Transverse colon (tissue), 4 donors: ENCODE measurements at regions not wholly inside any gene's neighbourhood (a gene's known extent, or its start where the extent isn't known, plus 50 kb on each side); places are given as distances from the start of the nearest gene placed in this dataset.

Source experiments
- DNase-seq: peaks from one replicate; pipeline ENCODE4 v3.0.0-alpha.2; 2019
- H3K27ac ChIP-seq, 4 donors: fragments of 200-600 bp; sonication (generic); 2 replicates each; pipeline ENCODE4 v1.5.1; 2016 to 2018; ENCODE audit warnings: inconsistent platforms in 4 of 4
- H3K27me3 ChIP-seq: fragments of 200-600 bp; sonication (generic); 2 replicates; pipeline ENCODE4 v1.5.1; 2017; ENCODE audit warnings: inconsistent platforms
- H3K36me3 ChIP-seq, 4 donors: fragments of 200-600 bp; sonication (generic); 2 replicates each; pipeline ENCODE4 v1.5.1; 2017 to 2019; ENCODE audit warnings: inconsistent platforms in 4 of 4
- H3K4me1 ChIP-seq, 4 donors: fragments of 200-600 bp; sonication (generic); 2 replicates each; pipeline ENCODE4 v1.5.1; 2017 to 2020; ENCODE audit warnings: inconsistent platforms in 4 of 4
- H3K4me3 ChIP-seq, 4 donors: fragments of 200-600 bp; sonication (generic); 1 replicate in 1 of 4; 2 replicates in 3 of 4; pipeline versions ENCODE4 v1.5.1 to v1.6.1; 2017 to 2019; ENCODE audit warnings: inconsistent platforms in 4 of 4
- H3K9me3 ChIP-seq, 2 donors: fragments of 200-600 bp; sonication (generic); 2 replicates each; pipeline ENCODE4 v1.5.1; 2017 to 2019; ENCODE audit warnings: inconsistent platforms in 2 of 2
- CTCF ChIP-seq, 5 experiments: fragments of 200-600 bp in 3 of 5; fragments of 450-650 bp in 2 of 5; sonication (generic) in 3 of 5; IDR thresholded peaks; 1 replicate in 2 of 5; 2 replicates in 3 of 5; pipeline ENCODE4 v1.5.1; 2016 to 2017; ENCODE audit warnings: antibody characterized with exemption in 5 of 5, inconsistent platforms in 3 of 5, mild to moderate bottlenecking in 2 of 5, moderate library complexity in 1 of 5
- EP300 ChIP-seq: sonication (generic); formaldehyde crosslinking; IDR thresholded peaks from one replicate; pipeline ENCODE4 v1.6.1; 2017; ENCODE audit warnings: antibody characterized with exemption, low read depth
- POLR2A ChIP-seq: fragments of 450-650 bp; IDR thresholded peaks from one replicate; pipeline ENCODE4 v1.6.1; 2016; ENCODE audit warnings: antibody characterized with exemption, mild to moderate bottlenecking, moderate library complexity
- POLR2AphosphoS5 ChIP-seq, 3 donors: sonication (generic); formaldehyde crosslinking; IDR thresholded peaks; one replicate each; pipeline ENCODE4 v1.6.1; 2016; ENCODE audit warnings: antibody characterized with exemption in 3 of 3
- WGBS, 2 donors: methylation state at CpG; one replicate each; pipeline ENCODE4 v1.1.5; 2018; ENCODE audit warnings: low coverage in 1 of 2; 5-methylcytosine and 5-hydroxymethylcytosine counted together
- in situ Hi-C, 4 donors: fragments of 200-750 bp; cut with MboI; loops; one replicate each; pipeline versions ENCODE4 v1.15.0 to v1.15.1; 2017; ENCODE audit warnings: low sequenced_read_pairs in 3 of 4, low pct_ligation_motif_present in 1 of 4, low pct_unique_long_range_greater_than_20kb in 1 of 4
- intact Hi-C: fragments of 100-400 bp; cut with DNase I; formaldehyde crosslinking; loops from one replicate; pipeline ENCODE4 v1.15.1; 2023; ENCODE audit warnings: low total_unique reads

GRCh38 chr9:30459156-30459555 lies 1925.3 kb upstream of the ACO1 start:
- no peak overlapping the region for H3K27ac ChIP-seq
- H3K27me3 ChIP-seq: no peaks in the 10 kb centered on the region
- WGBS, 2 donors: 61 to 75% methylated on average over 1 to 2 of the region's 2 CpGs
- in situ Hi-C loops: no loop called here
- no peak overlapping the region for H3K4me3 ChIP-seq
- DNase-seq: no peak
- intact Hi-C loops: no loop called here
- H3K36me3 ChIP-seq: no peaks in the 10 kb centered on the region
- no peaks in the 10 kb centered on the region for H3K9me3 ChIP-seq
- TF ChIP-seq POLR2AphosphoS5 (IDR thresholded peaks at IDR 0.05) (no peak), EP300 (no peak), CTCF (IDR thresholded peaks at IDR 0.05) (no peak), POLR2A (no peak)
- H3K4me1 ChIP-seq: no peaks in the 10 kb centered on the region

- Histone ChIP-seq H3K36me3 (no peaks in the 10 kb centered on the region), H3K27ac (no peak overlapping the region), H3K4me1 (no peaks in the 10 kb centered on the region), H3K4me3 (no peak overlapping the region), H3K9me3 (no peaks in the 10 kb centered on the region), H3K27me3 (no peaks in the 10 kb centered on the region)
- TF ChIP-seq POLR2A (no peak), EP300 (no peak), POLR2AphosphoS5 (IDR thresholded peaks at IDR 0.05) (no peak), CTCF (IDR thresholded peaks at IDR 0.05) (no peak)
- in situ Hi-C loops: no loop called here
- intact Hi-C loops: no loop called here
- DNase-seq: no peak
- 65 to 77% methylated on average over 2 to 4 of the region's 4 CpGs for WGBS, 2 donors
Measured at GRCh38 chr9:30476826-30477225, 1907.6 kb upstream of the ACO1 start.

- intact Hi-C loops: no loop called here
- Histone ChIP-seq H3K4me3 (no peak overlapping the region), H3K36me3 (no peaks in the 10 kb centered on the region), H3K4me1 (no peaks in the 10 kb centered on the region), H3K27me3 (no peaks in the 10 kb centered on the region), H3K9me3 (no peaks in the 10 kb centered on the region), H3K27ac (no peak overlapping the region)
- in situ Hi-C loops: no loop called here
- WGBS, 2 donors: 79 to 83% methylated on average over 1 of the region's 1 CpG
- no peak for DNase-seq
- TF ChIP-seq EP300 (no peak), POLR2A (no peak), POLR2AphosphoS5 (IDR thresholded peaks at IDR 0.05) (no peak), CTCF (IDR thresholded peaks at IDR 0.05) (no peak)
Measured at GRCh38 chr9:30478684-30479083, 1905.8 kb upstream of the ACO1 start.

- intact Hi-C loops: no loop called here
- no peaks in the 10 kb centered on the region for H3K27me3 ChIP-seq
- H3K36me3 ChIP-seq: no peaks in the 10 kb centered on the region
- 71 to 86% methylated on average over 4 of the region's 4 CpGs for WGBS, 2 donors
- TF ChIP-seq CTCF (IDR thresholded peaks at IDR 0.05) (no peak), EP300 (no peak), POLR2A (no peak), POLR2AphosphoS5 (IDR thresholded peaks at IDR 0.05) (no peak)
- no peak for DNase-seq
- H3K4me3 ChIP-seq: no peak overlapping the region
- H3K4me1 ChIP-seq: no peaks in the 10 kb centered on the region
- in situ Hi-C loops: no loop called here
- H3K9me3 ChIP-seq: no peaks in the 10 kb centered on the region
- no peak overlapping the region for H3K27ac ChIP-seq
Measured at GRCh38 chr9:30482499-30482898, 1901.9 kb upstream of the ACO1 start.
